Motor neuron (in vitro differentiated cells): ENCODE measurements at regions not wholly inside any gene's neighbourhood (a gene's known extent, or its start where the extent isn't known, plus 50 kb on each side); places are given as distances from the start of the nearest gene placed in this dataset.
"Not testable (repeated sequence)": the region's sequence is repeated elsewhere in the genome, so short reads cannot be mapped to it uniquely, and the experiment has no call there.

Experiments
- ATAC-seq, 8 experiments: fragments of 200-7000 bp; cut with Tn5 transposase; replicated peaks in 6 of 8; 2 replicates each; pipeline ENCODE4 v1.8.0; 2021; ENCODE audit warnings: mild to moderate bottlenecking in 8 of 8, moderate library complexity in 8 of 8
- H3K27ac ChIP-seq, 2 donors: fragments of 250-450 bp; sonication (Bioruptor Pico); 2 replicates each; pipeline ENCODE4 v1.9.0; 2021; ENCODE audit warnings: antibody characterized with exemption in 2 of 2, mild to moderate bottlenecking in 2 of 2, moderate library complexity in 1 of 2
- H3K4me1 ChIP-seq, 2 donors: fragments of 250-450 bp; sonication (Bioruptor Pico); replicated peaks in 1 of 2; 2 replicates each; pipeline ENCODE4 v1.6.1; 2021; ENCODE audit warnings: antibody characterized with exemption in 2 of 2, mild to moderate bottlenecking in 2 of 2, moderate library complexity in 1 of 2
- H3K4me3 ChIP-seq, 5 donors: fragments of 250-450 bp; sonication (Bioruptor Pico); 2 replicates each; pipeline ENCODE4 v1.9.0; 2021; ENCODE audit warnings: antibody characterized with exemption in 5 of 5, mild to moderate bottlenecking in 5 of 5, moderate library complexity in 4 of 5
- WGBS, 10 experiments: fragments of 450-650 bp; shearing (Covaris generic); methylation state at CpG; one replicate each; pipeline ENCODE4 v1.0.0; 2022; 5-methylcytosine and 5-hydroxymethylcytosine counted together
- in situ Hi-C, 9 experiments: fragments of 400-800 bp; cut with MboI; loops; one replicate each; pipeline ENCODE4 v1.15.0; 2021; ENCODE audit warnings: low sequenced_read_pairs in 9 of 9, low pct_unique_long_range_greater_than_20kb in 2 of 9; ENCODE audit not compliant: unreplicated experiment in 9 of 9

GRCh38 chr12:14194572-14194971 lies 170.9 kb upstream of the ATF7IP start:
- WGBS, 10 experiments = 20 to 100% (median 88%) methylated on average over 2 to 9 of the region's 11 CpGs
- in situ Hi-C loops = no loop called here
- Histone ChIP-seq H3K4me3 (no peak overlapping the region), H3K27ac (no peak overlapping the region), H3K4me1 (no peaks in the 10 kb centered on the region)
- no peak for ATAC-seq

DNA sequence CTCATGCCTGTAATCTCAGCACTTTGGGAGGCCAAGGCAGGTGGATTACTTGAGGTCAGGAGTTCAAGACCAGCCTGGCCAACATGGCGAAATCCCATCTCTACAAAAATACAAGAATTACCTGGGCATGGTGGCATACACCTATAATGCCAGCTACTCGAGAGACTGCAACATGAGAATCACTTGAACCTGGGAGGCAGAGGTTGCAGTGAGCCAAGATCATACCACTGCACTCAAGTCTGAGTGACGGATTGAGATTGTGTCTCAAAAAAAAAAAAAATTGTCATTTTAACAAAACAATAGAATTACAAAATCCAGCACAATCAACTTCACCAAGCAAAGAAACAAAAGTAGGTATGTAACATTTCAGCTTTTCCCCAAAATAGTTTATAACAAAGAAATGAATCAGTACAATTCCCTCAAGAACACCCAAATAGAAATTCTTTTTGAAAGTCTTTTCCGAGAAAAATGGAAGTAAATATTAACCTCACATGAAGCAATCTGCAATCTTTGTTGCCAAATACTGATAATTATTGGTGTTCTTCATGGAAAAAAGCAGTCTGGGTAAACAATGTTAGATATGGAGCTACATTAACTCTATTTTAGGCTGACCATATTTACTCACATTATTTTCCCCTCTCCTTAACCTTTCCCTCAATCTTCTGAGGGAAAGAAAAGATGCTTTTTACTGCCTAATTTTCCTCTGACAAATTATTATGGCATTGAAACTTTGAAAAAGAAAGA lies 165.9 kb upstream of the ATF7IP start:
- no peak for ATAC-seq
- WGBS, 10 experiments = 0 to 100% (median 80%) methylated on average over 1 to 3 of the region's 4 CpGs
- no peak overlapping the region for H3K27ac ChIP-seq
- no peaks in the 10 kb centered on the region for H3K4me1 ChIP-seq
- in situ Hi-C loops = no loop called here
- H3K4me3 ChIP-seq = no peak overlapping the region

GRCh38 chr12:14200598-14200997 lies 164.9 kb upstream of the ATF7IP start:
- Histone ChIP-seq H3K4me3 (no peak overlapping the region), H3K27ac (no peak overlapping the region), H3K4me1 (no peaks in the 10 kb centered on the region)
- in situ Hi-C loops = no loop called here
- WGBS, 10 experiments = 50 to 100% (median 69%) methylated on average over 1 to 2 of the region's 2 CpGs; no CpG with 5 or more reads in 2 of the 10 experiments
- no peak for ATAC-seq

GRCh38 chr12:14201291-14201690 lies 164.2 kb upstream of the ATF7IP start:
- WGBS, 10 experiments = 60 to 100% (median 86%) methylated on average over 1 of the region's 1 CpG; no CpG with 5 or more reads in 4 of the 10 experiments

DNA sequence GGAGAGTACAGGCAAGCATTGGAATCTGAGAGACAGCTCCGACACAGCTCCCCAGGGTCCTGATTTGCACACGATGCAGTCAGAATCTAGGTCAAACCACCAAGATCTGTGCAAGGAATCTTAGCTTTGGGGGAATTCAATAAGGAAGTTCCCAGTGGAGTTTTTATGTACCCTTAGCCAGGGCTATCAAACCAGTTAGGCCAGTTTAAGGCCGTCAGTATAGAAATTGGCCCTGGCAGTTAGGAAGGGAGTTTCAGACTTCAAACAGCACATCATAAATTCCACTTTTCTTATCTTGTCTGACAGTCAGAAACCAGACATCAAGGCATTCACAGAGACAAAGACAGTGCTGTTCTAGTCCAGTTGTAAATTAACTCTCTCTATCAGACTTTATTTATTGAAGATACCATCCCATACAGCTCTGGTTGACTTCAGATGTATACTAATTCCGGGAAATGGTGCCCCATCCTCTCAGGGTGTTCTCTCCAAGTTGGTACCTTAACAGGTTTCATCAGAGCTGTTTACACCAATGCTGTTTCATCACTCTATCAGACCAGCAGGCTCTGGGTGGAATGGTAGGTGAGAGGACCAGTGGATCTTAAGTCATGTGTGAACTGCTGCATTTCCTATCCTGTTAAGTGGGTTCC lies 157.5 kb upstream of the ATF7IP start:
- Histone ChIP-seq H3K4me3 (no peak overlapping the region), H3K27ac (no peak overlapping the region), H3K4me1 (peaks cover 5 to 9% of the 10 kb centered on the region in 2 donors)
- in situ Hi-C loops = no loop called here
- 0 to 100% (median 71%) methylated on average over 1 to 4 of the region's 4 CpGs; no CpG with 5 or more reads in 3 of the 10 experiments for WGBS, 10 experiments
- no peak for ATAC-seq

More at GRCh38 chr12:14201291-14201690, 164.2 kb upstream of the ATF7IP start:
- no peak overlapping the region for H3K4me3 ChIP-seq
- ATAC-seq = no peak
- no peaks in the 10 kb centered on the region for H3K4me1 ChIP-seq
- H3K27ac ChIP-seq = no peak overlapping the region
- in situ Hi-C loops = no loop called here

DNA sequence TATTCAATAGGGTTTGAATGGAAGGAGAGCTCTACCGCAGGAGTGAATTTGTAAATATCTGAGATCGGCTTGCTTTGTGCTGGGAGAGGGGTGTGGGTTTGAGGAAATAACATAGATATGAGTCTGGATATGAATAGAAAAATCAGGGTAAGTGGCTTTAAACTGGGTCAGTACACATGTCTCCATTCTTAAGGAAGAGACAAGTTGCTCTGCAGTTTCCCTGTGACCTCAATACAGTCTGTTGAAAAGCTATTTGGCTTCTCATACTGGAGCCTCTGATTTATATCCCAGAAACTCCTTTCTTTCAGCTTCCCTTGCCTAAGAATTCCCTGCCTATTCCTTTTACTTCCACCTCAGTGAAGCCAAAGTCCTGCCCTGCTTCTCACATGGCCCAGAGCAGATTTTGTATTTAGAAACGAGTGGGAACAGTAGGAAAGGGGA lies 153.5 kb upstream of the ATF7IP start:
- WGBS, 10 experiments = 0 to 100% (median 7%) methylated on average over 1 to 3 of the region's 3 CpGs; no CpG with 5 or more reads in 2 of the 10 experiments
- peaks cover 9 to 18% of the 10 kb centered on the region in 2 donors for H3K4me1 ChIP-seq
- peak overlapping the region; percentile 6 to 11 for H3K27ac ChIP-seq
- H3K4me3 ChIP-seq = no peak overlapping the region
- in situ Hi-C loops = no loop called here
- peak in 5 of 8 experiments; percentile 72 to 90 (median 87) for ATAC-seq

DNA sequence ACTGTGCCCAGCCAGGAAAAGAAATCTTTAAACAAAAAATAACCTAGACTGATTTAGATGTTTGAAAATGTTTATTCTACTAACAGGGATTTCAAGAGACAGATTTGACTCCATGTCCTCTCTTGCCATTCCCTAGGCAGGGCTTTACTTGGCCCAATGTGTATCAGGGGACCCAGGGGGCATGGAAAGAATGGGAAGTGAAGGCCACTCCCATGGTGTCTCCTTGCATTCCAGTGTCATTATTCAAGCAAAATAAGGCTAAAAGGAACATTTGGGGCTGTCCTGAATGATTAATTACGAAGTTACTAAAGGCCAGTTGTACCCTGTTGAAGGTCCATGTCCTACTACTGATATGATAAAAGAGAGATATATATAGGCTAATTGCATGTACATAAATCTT lies 151.9 kb upstream of the ATF7IP start:
- in situ Hi-C loops = no loop called here
- ATAC-seq = no peak

GRCh38 chr12:14214495-14214894 lies 151.0 kb upstream of the ATF7IP start:
- Histone ChIP-seq H3K27ac (no peak overlapping the region), H3K4me3 (no peak overlapping the region), H3K4me1 (peaks cover 9 to 18% of the 10 kb centered on the region in 2 donors)
- ATAC-seq = no peak
- in situ Hi-C loops = no loop called here
- 83 to 100% (median 100%) methylated on average over 1 of the region's 1 CpG; no CpG with 5 or more reads in 4 of the 10 experiments for WGBS, 10 experiments

More for the DNA sequence above, 151.9 kb upstream of the ATF7IP start:
- H3K4me1 ChIP-seq = peaks cover 9 to 18% of the 10 kb centered on the region in 2 donors
- no peak overlapping the region for H3K27ac ChIP-seq
- H3K4me3 ChIP-seq = no peak overlapping the region
- 30 to 100% (median 80%) methylated on average over 1 of the region's 1 CpG; no CpG with 5 or more reads in 5 of the 10 experiments for WGBS, 10 experiments

GRCh38 chr12:14215949-14216348 lies 149.5 kb upstream of the ATF7IP start:
- H3K4me3 ChIP-seq, H3K27ac ChIP-seq, in situ Hi-C loops, ATAC-seq: not testable (repeated sequence)
- 60 to 100% (median 96%) methylated on average over 1 to 6 of the region's 7 CpGs; no CpG with 5 or more reads in 2 of the 10 experiments for WGBS, 10 experiments
- peaks cover 9 to 18% of the 10 kb centered on the region in 2 donors for H3K4me1 ChIP-seq

GRCh38 chr12:14216405-14217294 lies 148.8 kb upstream of the ATF7IP start:
- ATAC-seq = peak in 6 of 8 experiments; percentile 47 to 73 (median 60)
- 25 to 89% (median 75%) methylated on average over 1 to 11 of the region's 12 CpGs for WGBS, 10 experiments
- in situ Hi-C loops = no loop called here
- peaks cover 5 to 14% of the 10 kb centered on the region in 2 donors for H3K4me1 ChIP-seq
- no peak overlapping the region for H3K4me3 ChIP-seq
- H3K27ac ChIP-seq = no peak overlapping the region

GRCh38 chr12:14219156-14219555 lies 146.3 kb upstream of the ATF7IP start:
- peaks cover 0 to 5% of the 10 kb centered on the region in 2 donors for H3K4me1 ChIP-seq
- 61 to 90% (median 74%) methylated on average over 1 to 5 of the region's 5 CpGs; no CpG with 5 or more reads in 4 of the 10 experiments for WGBS, 10 experiments
- in situ Hi-C loops = no loop called here
- H3K27ac ChIP-seq = no peak overlapping the region
- no peak for ATAC-seq
- no peak overlapping the region for H3K4me3 ChIP-seq

GRCh38 chr12:14219670-14220069 lies 145.8 kb upstream of the ATF7IP start:
- H3K4me1 ChIP-seq, H3K4me3 ChIP-seq, in situ Hi-C loops, ATAC-seq, H3K27ac ChIP-seq: not testable (repeated sequence)
- WGBS, 10 experiments = 0 to 83% (median 67%) methylated on average over 1 to 2 of the region's 2 CpGs; no CpG with 5 or more reads in 3 of the 10 experiments
